Testis (tissue), 2 donors: ENCODE measurements at regions not wholly inside any gene's neighbourhood (a gene's known extent, or its start where the extent isn't known, plus 50 kb on each side); places are given as distances from the start of the nearest gene placed in this dataset.

Experiments
- CTCF ChIP-seq, 3 experiments: fragments of 450-650 bp in 2 of 3; fragments of 200-600 bp in 1 of 3; sonication (generic) in 1 of 3; IDR thresholded peaks; one replicate each; pipeline ENCODE4 v1.5.1; 2016 to 2019; ENCODE audit warnings: antibody characterized with exemption in 3 of 3, mild to moderate bottlenecking in 2 of 3, moderate library complexity in 1 of 3
- POLR2A ChIP-seq: fragments of 450-650 bp; IDR thresholded peaks from one replicate; pipeline ENCODE4 v1.6.1; 2017; ENCODE audit warnings: antibody characterized with exemption, mild to moderate bottlenecking, moderate library complexity

- TF ChIP-seq CTCF (IDR thresholded peaks at IDR 0.05) (no peak), POLR2A (no peak)
Measured at GRCh38 chr21:15326032-15326867, 261.4 kb upstream of the NRIP1 start.
